ENCODE measurements at regions not wholly inside any gene's neighbourhood (a gene's known extent, or its start where the extent isn't known, plus 50 kb on each side); places are given as distances from the start of the nearest gene placed in this dataset.
"Not testable (repeated sequence)": the region's sequence is repeated elsewhere in the genome, so short reads cannot be mapped to it uniquely, and the experiment has no call there.

DNA sequence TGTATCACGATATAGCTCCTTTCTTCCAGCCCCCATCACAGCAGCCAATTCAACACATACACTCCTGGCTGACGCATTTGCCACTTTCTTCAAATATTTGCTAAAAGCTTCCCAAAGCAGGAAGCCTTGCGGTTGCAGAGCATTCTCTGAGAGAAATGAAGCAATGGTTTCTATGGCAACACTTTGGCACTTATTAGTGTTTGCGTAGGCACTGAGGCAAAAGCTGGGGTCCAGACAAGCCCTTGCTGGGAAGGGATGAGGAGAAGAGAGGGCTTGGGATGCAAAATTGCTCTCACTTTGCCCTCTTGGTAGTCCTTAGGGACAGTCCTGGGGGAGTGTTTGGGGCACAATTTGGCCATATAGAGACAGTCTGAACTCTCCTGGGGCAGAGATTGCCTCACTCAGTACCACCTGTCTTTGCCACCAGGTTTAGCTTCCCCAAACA is 55.0 kb upstream of the PAK3 start:
- DNase-seq: peak; percentile 22

DNA sequence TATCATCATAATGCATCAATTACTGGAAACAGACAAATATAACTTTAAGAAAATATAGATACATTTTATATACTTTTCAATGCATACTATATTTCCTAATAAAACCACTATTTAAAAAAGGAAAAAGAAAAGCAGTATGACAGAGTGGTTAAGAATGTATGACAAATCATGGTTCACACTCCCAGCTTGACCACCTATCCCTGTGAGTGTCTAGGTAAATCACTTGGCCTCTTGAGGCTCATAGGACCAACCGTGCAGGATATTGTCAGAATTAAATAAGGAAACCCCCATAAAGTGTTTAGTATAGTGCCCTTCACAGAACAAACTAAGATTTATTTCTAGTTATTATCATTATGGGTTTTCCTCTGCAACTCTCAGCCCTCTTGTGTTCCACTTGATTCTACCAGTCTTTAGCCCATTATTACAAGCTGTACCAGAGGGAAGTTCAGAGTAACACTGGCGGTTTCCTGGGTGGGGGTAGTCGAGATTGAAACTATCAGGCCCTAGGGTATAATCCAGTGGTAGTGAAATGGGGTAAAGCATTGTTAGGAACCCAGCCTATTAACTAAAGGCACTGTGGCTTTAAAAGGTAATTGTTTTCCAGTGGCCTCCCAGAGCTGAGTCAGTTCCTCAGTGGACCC is 55.5 kb upstream of the PAK3 start:
- no peak for DNase-seq

DNA sequence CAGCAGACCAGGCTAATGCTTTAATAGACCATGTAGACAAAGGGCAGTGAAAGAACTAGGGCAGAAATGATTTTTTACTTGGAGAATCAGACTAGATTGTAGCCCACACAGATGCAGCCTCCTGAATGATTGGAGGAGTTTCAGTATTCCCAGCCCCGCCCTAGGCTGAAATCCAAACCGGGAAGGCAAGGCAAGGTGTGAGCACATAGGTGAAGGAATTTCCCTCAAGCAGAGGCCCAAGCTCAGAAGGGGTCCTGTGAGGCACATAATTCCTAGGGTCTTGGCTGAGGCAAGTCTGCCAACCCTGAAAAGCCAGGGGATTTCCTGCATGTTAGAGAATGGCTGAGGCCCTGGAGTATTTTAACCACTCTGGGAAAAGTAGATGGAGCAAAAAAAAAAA is 56.4 kb upstream of the PAK3 start:
- no peak for DNase-seq

DNA sequence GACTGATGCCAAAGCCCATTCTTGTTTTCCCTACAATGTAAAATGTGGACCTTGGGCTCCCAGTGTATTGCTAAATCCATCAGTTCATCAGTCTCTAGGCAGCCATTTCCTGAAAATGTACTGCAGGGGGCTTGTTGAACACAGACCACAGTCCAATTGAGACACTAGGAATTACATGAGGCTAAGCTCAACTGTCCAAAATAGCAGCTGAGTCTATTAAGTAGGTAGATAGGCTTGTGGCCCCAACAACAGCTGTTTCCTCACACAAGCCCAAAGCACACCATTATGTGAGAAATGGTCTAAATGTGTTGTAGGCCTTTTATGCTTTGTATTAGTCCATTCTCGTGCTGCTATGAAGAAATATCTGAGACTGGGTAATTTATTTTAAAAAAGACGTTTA is 60.0 kb upstream of the PAK3 start:
- no peak for DNase-seq

DNA sequence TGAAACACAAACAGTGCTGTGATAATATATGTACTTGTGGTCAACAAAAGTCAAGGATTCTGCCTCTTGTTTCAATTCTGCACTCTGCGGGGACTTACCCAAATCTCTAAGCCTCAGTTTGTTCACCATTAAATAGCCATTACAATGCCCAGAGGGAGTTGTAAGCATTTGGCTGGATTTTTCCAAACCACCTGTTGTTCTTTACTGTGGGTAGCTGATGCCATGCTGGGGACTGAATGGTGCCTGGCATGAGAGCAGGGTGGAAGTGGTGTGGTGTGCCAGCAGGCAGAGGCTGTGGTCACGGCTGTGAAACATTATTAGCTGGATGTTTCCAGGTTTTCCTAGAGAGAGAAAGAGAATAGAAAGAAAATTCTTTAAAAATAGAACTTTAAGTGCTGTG is 60.7 kb upstream of the PAK3 start:
- no peak for DNase-seq

DNA sequence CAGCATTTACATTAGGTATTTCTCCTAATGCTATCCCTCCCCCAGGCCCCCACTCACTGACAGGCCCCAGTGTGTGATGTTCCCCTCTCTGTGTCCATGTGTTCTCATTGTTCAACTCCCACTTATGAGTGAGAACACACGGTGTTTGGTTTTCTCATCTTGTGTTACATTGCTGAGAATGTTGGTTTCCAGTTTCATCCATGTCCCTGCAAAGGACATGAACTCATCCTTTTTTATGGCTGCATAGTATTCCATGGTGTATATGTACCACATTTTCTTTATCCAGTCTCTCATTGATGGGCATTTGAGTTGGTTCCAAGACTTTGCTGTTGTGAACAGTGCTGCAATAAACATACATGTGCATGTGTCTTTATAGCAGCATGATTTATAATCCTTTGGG is 73.0 kb upstream of the PAK3 start:
- not testable (repeated sequence) for DNase-seq

DNA sequence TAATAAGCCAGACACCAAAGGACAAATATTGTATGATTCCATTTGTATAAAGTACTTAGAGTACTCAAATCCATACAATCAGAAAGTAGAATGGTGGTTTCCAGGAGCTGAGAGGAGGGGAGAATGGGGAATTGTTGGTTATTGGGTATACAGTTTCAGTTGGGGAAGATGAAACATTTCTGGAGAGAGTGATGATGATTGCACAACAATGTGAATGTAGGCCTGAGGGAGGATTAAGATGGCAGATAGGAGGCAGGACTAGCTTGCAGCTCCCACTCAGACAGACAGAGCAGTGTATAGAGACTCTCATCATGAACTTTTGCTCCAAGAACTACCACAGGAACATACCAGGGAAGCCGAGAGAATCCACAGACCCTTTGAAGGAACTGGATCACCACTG is 75.7 kb upstream of the PAK3 start:
- DNase-seq: no peak

DNA sequence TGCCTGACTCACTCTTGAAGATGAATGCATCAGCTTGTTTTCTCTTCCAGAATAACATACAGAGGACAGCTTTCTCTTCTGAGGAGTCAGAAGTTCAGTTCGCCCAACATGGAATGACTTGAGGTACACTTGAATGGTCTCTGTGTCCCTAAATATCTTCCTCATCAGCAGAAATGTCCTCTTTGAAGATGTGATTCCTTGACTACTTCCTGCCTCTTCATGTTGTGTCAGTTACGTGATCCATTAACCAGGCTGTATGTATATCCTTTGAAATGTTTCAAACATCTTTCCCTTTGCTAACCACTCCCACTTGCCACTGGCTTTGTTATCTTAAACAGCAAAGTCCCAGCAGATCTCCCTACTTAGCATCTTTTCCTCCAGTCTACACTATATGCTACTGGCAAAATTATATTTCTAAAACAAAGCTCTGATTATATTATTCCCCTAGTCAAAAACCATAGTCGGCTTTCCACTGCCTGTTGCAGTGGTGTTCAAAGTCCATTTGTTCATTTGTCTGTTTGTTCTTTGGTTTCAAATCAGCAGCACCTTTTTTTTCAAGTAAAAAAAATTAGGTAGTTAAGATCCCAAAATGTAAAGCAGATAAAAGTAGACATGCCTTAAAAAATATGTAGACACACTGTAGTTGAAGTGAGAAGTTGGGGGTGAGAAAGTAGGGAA is 82.1 kb upstream of the PAK3 start:
- no peak for DNase-seq

DNA sequence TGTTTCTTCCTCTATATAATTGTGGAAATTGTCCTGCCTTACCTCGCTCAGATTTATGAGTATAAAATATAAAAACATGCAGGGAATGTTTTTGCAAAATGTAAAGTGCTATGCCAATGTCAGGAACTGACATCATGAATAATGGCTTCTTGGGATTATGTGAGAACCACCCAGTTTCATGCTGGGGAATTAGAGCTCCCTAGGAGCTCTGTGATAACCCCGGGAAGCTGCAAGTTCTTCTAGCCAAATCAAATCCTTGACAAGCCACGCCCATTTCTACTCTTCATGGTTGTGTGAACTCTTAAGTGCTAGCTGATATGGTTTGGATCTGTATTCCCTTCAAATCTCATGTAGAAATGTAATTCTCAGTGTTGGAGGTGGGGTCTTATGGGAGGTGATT is 85.9 kb upstream of the PAK3 start:
- no peak for DNase-seq

DNA sequence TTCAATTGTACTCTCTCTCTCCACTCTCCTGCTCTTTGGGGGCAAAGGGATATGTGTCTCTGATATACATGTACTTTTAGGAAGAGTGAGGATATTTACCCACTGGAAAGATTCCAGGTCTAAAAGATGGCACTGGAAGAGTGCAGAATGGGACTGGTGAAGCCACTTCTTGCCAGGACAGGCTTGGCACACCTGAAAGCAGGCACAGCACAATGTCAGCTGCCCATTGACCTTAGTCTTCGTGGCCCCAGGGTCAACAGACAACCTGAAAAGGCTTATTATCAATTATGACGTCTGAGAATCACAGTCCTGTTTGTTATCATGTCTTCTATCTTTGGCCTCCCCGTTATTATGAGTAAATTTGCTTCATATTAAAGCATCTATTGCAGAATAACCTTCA is 86.7 kb upstream of the PAK3 start:
- no peak for DNase-seq

DNA sequence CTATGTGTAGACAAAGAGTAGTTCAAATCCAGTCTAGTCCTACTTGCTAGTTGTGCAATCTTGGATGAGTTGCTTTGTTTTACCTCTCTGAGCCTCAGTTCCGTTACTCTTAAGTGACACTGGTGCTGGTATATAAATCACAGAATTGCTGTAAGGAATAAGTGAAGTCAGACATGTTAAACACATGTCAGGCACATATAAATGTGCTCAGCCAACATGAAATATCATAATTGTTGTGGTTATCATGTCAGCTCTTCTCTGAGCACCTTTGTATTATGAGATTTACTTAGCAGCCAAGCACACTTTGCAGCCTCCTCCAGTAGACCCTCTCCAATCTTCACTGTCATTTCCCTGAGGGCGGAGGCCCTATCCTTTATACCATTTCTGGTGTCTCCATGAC is 87.9 kb upstream of the PAK3 start:
- no peak for DNase-seq

DNA sequence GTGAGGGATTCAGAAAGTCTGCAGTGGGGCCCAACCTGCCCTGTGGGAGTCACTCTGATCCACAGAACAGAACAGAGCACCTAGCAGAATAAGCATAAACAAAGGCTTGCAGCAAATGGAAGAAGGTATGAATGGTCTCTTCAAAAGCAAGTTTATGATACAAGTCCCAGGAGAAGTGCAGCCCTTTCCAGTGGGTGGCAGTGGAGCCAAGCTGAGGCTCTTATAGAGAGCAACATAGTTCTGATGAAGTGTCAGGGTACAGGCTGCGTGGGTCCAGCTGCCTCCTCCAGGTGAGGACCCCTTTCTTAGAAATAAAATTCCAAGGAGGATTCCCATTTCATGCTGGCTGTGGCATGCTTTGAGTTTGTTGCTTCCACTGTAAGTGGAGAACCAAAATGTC is 88.8 kb upstream of the PAK3 start:
- DNase-seq: no peak

DNA sequence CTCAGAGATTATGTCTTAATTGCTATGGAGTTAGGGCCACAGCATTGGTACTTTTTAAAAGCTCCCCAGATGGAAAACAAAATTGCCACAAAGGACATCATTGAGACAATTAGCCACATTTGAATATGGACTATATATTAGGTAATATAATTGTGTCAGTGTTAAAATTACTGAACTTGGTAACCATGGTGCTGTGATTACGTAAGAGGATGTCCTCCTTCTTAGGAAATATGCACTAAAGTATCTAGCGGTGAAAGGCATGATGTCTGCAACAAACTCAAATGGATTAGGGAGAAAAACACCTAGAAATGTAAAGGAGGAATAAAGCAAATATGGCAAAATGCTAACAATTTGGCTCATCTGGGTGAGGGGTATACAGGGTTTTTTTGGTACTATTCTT is 89.9 kb upstream of the PAK3 start:
- DNase-seq: no peak

DNA sequence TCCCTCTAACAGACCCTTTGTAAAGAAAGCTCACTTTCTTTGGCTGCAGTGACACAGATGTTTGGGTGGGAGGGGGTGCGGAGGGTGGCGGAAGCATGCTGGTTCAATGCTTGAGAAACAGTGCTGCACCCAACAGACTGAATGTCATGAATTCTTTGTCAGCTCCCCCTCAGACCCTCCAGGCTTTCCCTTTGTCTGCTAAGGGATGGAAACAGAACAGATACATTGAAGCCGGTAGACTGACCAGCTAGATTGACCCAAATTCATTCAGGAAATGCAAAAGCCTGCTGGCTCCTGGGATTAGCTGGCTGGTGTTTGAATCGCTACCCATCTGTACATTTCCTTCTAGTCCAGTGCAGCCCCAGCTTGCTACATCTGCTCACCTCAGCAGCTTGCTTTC is 90.8 kb upstream of the PAK3 start:
- no peak for DNase-seq

DNA sequence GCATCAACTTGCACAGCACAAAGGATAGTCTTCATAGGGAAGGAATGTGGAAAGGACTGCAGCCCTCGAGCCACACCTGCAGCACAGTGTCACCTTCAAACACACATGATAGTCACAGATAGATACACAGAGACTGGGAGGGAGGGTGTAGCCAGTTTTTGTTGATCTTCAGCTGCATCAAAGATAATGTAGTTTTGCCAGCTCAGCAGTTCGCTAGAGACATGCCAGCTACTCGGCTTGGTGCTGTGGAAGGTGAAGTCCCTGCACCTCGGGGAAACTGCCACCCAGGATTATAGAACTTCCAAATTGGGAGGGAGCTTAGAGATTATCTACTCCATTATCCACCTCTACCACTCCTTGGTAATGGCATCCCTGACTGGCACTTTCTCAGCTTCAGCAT is 92.9 kb upstream of the PAK3 start:
- no peak for DNase-seq

DNA sequence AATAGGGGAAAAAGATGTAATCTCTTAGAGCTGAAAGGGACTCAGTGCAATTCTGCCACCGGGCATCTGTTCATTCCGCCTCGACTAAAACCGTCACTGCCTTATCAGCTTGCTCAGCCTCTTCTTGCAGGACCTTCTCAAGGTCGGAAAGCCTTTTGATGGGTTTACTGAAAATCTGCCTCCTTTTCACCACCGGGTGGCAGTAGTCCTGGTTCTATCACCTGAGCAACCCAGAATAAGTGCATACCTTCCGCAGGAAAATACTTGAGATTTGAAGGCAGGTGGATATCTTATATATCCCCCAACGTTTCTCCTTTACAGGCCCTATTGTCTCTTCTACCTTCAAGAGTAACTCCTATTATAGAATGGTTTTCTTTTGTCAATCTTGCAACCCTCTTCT is 103.4 kb upstream of the PAK3 start:
- no peak for DNase-seq

DNA sequence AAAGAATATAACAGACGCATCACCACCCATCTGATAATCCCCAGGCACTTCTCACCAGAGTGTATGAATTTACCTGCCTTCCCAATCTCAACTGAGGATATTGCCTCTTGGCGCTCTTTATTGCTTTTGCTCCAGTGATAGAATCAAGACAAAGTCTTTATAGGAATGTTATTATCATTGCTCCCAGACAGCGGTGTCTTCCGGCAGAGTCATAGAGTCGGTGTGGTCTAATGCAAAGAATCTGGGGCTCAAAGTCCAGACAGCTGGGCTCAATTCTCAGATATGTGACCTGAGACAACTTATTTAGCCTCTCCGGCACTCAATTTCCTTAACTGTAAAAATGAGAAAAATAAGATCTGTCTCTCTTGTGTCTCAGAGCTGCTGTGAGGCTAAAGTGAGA is 106.1 kb upstream of the PAK3 start:
- DNase-seq: no peak

DNA sequence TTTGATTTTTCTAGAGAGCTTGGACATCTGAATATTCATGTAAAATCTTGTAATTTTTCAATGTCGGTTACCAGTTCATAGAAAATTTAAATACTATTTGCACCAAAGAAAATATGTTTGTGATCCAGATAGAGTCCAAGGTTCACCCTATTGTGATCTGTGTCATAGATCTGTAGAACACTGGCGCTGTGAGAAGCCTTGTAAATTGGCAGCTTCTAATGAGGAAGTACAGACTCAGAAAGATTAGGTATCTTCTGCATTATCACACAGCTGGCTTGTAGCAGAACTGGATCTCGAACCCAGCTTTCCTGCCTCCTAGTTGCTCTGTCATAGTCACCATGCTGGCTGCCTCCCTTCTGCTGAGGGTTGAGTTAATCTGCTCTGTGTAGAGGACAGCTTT is 106.5 kb upstream of the PAK3 start:
- DNase-seq: no peak

DNA sequence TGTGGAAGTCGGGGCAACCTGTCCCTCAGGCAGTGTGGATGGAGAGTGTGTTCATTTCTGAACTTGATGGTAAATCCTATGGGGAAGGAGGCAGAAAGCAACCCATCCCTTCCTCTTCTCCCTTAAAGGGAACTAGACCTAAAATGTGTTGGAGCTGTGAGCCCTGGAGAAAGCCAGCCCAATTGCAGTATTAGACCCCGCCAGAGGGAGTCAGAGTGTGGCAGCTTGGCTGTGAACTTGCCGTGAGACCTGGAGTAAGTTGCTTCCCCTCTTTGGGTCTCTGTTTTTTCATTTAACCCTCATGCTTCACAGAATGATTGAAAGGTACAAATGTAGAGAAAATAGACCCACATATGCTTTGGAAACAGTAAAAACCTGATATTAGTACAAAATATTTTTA is 108.7 kb upstream of the PAK3 start:
- no peak for DNase-seq

DNA sequence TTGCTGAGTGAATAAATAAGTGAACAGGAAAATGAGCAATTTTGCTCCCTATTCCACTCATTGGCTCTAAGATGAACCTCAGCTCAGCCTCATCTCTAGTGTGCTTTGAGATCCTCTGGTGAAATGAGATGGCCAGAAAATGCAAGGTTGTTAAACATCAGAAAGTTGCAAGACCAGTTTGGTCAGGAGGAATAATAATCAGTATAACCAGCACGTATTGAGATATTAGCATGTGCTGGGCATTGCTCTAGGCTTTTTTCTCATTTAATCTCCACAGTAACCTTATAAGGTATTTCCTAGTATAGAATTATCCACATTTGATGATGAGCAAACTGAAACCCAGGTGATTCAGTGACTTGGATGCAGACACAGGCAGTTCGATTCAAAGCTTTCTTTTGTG is 110.5 kb upstream of the PAK3 start:
- DNase-seq: no peak

DNA sequence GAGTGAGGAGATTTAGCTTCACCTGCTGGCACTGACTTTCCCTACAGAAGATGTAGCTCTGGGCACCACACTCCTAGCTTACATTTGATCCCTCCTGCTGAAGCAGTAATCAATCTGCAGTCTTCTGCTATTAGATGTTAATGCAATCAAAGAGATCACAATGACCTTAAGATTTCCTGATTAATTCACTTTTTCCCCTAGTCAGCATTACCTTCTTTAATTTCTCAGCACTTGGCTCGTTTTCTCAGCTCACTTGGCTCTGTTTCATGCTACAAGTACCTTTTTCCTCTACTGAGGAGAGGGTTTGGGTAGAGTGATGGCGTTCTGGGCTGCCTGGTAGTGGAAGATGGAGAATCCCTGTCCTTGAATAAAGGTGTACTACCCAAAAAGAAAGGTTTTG is 113.0 kb upstream of the PAK3 start:
- DNase-seq: no peak

DNA sequence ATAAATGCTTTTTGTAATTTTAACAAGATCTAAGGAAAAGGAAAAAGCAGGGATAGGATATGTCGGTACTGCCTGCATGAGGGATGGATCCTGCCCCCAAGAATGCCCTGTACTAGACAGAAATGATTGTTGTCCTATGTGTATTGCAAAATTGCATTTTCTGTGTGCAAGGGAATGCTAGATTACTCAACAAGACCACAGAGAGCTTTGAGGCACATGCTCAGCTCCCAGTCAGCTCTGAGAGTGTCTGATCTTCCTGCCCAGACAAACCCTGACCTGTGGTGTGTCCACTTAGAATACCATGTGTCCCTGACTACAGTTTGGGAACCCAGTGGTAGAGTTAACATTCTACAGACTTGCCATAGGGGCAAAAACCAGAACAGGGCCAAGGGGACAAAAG is 129.2 kb upstream of the PAK3 start:
- no peak for DNase-seq

DNA sequence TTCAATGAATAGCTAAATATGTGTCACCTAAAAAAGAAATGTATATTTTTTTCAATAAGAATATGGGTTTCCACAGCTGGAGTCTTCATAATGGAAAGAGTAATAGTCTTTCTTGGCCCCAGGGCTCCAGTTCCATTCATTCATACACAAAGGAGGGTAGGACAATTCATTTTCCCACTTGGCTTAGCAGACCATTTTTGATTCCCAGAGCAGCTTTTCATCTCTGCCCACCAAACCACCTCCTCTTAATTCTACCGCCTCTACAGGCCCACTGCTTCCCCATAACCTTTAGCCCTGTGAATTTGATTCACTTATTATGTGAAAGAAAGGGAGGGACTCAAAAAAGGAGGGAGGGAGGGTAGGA is 129.9 kb upstream of the PAK3 start:
- DNase-seq: no peak

DNA sequence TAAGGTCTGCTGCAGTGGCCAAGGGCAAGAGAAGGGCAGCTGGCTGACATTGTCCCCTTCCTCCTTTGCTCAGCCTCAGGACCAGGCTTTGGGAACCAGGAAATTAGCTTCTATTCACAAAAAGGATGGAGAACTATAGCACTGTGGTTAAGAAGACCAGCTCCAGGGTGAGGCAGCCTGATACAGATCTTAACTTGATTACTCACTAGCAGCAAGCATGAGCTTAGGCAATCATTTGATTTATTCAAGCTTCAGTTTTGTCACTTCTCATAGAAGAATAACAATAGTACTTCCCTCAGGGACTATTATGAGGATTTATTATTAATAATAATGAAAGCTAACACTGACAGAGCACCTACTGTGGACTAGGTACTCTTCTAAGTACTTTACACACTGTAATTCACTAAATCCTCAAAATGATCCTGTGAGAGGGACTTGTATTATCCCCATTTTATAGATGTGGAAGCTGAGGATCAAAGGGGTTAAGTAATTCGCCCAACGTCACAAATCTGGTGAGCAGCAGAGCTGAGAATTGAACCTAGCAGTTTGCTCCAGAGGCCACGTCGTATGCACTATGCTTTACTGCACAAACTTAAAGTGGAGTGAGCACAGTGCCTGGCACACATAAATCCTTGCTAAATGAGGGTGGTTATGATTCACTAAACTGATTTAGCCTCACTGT is 130.4 kb upstream of the PAK3 start:
- DNase-seq: no peak

DNA sequence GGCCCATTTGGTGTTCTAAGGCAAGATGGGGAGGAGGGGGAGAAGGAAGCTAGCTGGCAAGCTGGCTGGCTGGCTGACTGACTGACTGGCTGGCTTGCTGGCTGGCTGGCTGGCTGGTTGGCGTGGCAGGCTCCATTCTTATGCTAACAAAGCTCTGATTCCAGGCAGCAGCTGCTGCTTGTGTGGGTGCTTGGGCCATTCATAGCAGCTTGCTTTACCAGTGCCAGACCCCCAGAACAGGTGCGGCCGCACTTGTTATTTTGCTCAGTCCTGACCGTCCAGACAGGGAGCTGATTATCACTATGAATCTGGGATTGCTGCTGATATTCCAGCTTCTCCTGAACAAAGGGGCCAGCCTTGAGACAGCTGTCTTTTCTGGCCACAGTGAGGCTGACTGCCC is 131.2 kb upstream of the PAK3 start:
- DNase-seq: no peak

Measured in CD4-positive, alpha-beta T cell treated with Interleukin-15 for 1 hour (primary cell).